HepG2 (cell line): ENCODE measurements at regions not wholly inside any gene's neighbourhood (a gene's known extent, or its start where the extent isn't known, plus 50 kb on each side); places are given as distances from the start of the nearest gene placed in this dataset.

ENCODE experiments used
- ATAC-seq: fragments of 200-7000 bp; cut with Tn5 transposase; 3 replicates; pipeline ENCODE4 v1.9.1; 2020; ENCODE audit warnings: mild to moderate bottlenecking, moderate library complexity
- BruUV-seq: library from RNA; stranded (reverse); fragments of 400-500 nt; replicated peaks from 2 replicates; lab custom pipeline; 2021; lab: Mats Ljungman, UMichigan
- CTCF ChIA-PET: fragments of 300-600 bp; formaldehyde crosslinking; extraction: SDS; loops from one replicate; lab custom pipeline; 2021; ENCODE audit warnings: low total read pairs, inconsistent platforms, low intra/inter-chr PET ratio; lab: Yijun Ruan, JAX
- POLR2A ChIA-PET: fragments of 350-600 bp; sonication (Branson Sonifier 250); formaldehyde crosslinking; loops from one replicate; lab custom pipeline; 2020; ENCODE audit warnings: antibody characterized with exemption, inconsistent platforms; lab: Yijun Ruan, JAX
- DNase-seq: peaks from one replicate; pipeline ENCODE4 v3.0.0-alpha.2; 2015; ENCODE audit warnings: low spot score
- FAIRE-seq: peaks from 3 replicates; lab custom pipeline; 2011; peaks lifted over from hg19 to GRCh38; lab: Jason Lieb, UNC
- H2AFZ ChIP-seq: one replicate; pipeline ENCODE4 v1.6.1; 2011; ENCODE audit warnings: low read length, inconsistent platforms
- H3K27ac ChIP-seq: fragments of 300-600 bp; 3 replicates; pipeline ENCODE4 v1.8.0; 2011; ENCODE audit warnings: mixed run types, mild to moderate bottlenecking, mixed read lengths, low read length, inconsistent platforms; ENCODE audit not compliant: insufficient read depth; ENCODE audit errors: extremely low read length
- H3K27me3 ChIP-seq, 2 experiments: fragments of 200-600 bp in 1 of 2; 2 replicates in 1 of 2; 3 replicates in 1 of 2; pipeline versions ENCODE4 v1.6.0 to v1.8.0; 2011; ENCODE audit warnings: low read length in 2 of 2, mild to moderate bottlenecking in 2 of 2, moderate library complexity in 2 of 2, inconsistent platforms in 1 of 2; ENCODE audit not compliant: insufficient read depth in 2 of 2, control insufficient read depth in 1 of 2
- H3K36me3 ChIP-seq, 2 experiments: fragments of 200-600 bp in 1 of 2; replicated peaks in 1 of 2; 2 replicates in 1 of 2; 3 replicates in 1 of 2; pipeline versions ENCODE4 v1.5.1 to v1.8.0; 2011; ENCODE audit warnings: low read length in 2 of 2, inconsistent platforms in 1 of 2; ENCODE audit not compliant: insufficient read depth in 2 of 2, control insufficient read depth in 1 of 2
- H3K4me1 ChIP-seq: 2 replicates; pipeline ENCODE4 v1.5.1; 2012; ENCODE audit warnings: low read length, inconsistent platforms; ENCODE audit not compliant: insufficient read depth
- H3K4me2 ChIP-seq: 2 replicates; pipeline ENCODE4 v1.6.0; 2011; ENCODE audit warnings: low read depth, low read length, inconsistent platforms
- H3K4me3 ChIP-seq, 3 experiments: fragments of 200-600 bp in 1 of 3; sonication (generic), shearing (Covaris generic) in 1 of 3; replicated peaks in 1 of 3; 2 replicates each; pipeline ENCODE4 v1.5.1; 2011 to 2016; ENCODE audit warnings: low read length in 3 of 3, inconsistent platforms in 2 of 3, low read depth in 2 of 3, mild to moderate bottlenecking in 2 of 3, control low read depth in 1 of 3, mixed read lengths in 1 of 3; ENCODE audit not compliant: insufficient read depth in 1 of 3
- H3K79me2 ChIP-seq: one replicate; pipeline ENCODE4 v1.6.1; 2011; ENCODE audit warnings: low read length, inconsistent platforms; ENCODE audit not compliant: insufficient read depth
- H3K9ac ChIP-seq: 2 replicates; pipeline ENCODE4 v1.6.0; 2011; ENCODE audit warnings: mild to moderate bottlenecking, low read depth, low read length, inconsistent platforms; ENCODE audit not compliant: insufficient read depth
- H3K9me3 ChIP-seq: 2 replicates; pipeline ENCODE4 v1.5.1; 2012; ENCODE audit warnings: mild to moderate bottlenecking, low read length
- H4K20me1 ChIP-seq: 2 replicates; pipeline ENCODE4 v1.6.0; 2011; ENCODE audit warnings: inconsistent platforms, mild to moderate bottlenecking, low read length, moderate library complexity; ENCODE audit not compliant: insufficient read depth
- CEBPB ChIP-seq: IDR thresholded peaks from 2 replicates; pipeline ENCODE4 v1.6.1; 2011; ENCODE audit warnings: low read depth, low read length, improper control_type of control experiment, borderline replicate concordance
- KDM4B ChIP-seq: sonication (generic); formaldehyde crosslinking; IDR thresholded peaks from 2 replicates; pipeline ENCODE4 v1.4.0; 2020; ENCODE audit warnings: missing genetic modification reagents
- NRL ChIP-seq: sonication (generic); formaldehyde crosslinking; IDR thresholded peaks from 2 replicates; pipeline ENCODE4 v1.5.0; 2020; ENCODE audit warnings: missing genetic modification reagents, mild to moderate bottlenecking, moderate library complexity, borderline replicate concordance
- SNAPC5 ChIP-seq: sonication (generic); formaldehyde crosslinking; IDR thresholded peaks from 2 replicates; pipeline ENCODE4 v1.8.1; 2023; ENCODE audit warnings: mild to moderate bottlenecking, missing genetic modification reagents, borderline replicate concordance
- TBL1XR1 ChIP-seq: fragments of 150-350 bp; IDR thresholded peaks from 2 replicates; pipeline ENCODE4 v1.6.1; 2014; ENCODE audit warnings: borderline replicate concordance, low read length; ENCODE audit not compliant: partially characterized antibody
- TGIF2 ChIP-seq: IDR thresholded peaks from 2 replicates; pipeline ENCODE4 v1.6.1; 2016; ENCODE audit warnings: control low read depth, missing compliant biosample characterization
- ZBTB25 ChIP-seq: IDR thresholded peaks from 2 replicates; pipeline ENCODE4 v1.6.1; 2018; ENCODE audit warnings: missing genetic modification reagents
- ZHX2 ChIP-seq, 2 experiments: sonication (generic) in 1 of 2; formaldehyde crosslinking in 1 of 2; IDR thresholded peaks; 2 replicates each; pipeline versions ENCODE4 v1.6.1 to v1.9.0; 2014 to 2022; ENCODE audit warnings: antibody characterized with exemption in 1 of 2, borderline replicate concordance in 1 of 2, inconsistent platforms in 1 of 2, low read depth in 1 of 2, missing genetic modification reagents in 1 of 2
- ZNF605 ChIP-seq: sonication (generic); formaldehyde crosslinking; IDR thresholded peaks from 2 replicates; pipeline ENCODE4 v1.8.0; 2022; ENCODE audit warnings: mild to moderate bottlenecking, missing genetic modification reagents
- ZNF678 ChIP-seq: sonication (generic); formaldehyde crosslinking; IDR thresholded peaks from 2 replicates; pipeline ENCODE4 v1.4.0; 2020; ENCODE audit warnings: mild to moderate bottlenecking, missing genetic modification reagents
- ZNF790 ChIP-seq: sonication (generic); formaldehyde crosslinking; IDR thresholded peaks from 2 replicates; pipeline ENCODE4 v1.8.0; 2022; ENCODE audit warnings: missing genetic modification reagents, mild to moderate bottlenecking, borderline replicate concordance
- ZZZ3 ChIP-seq: sonication (generic); formaldehyde crosslinking; IDR thresholded peaks from 2 replicates; pipeline ENCODE4 v1.4.0; 2020; ENCODE audit warnings: missing genetic modification reagents, mild to moderate bottlenecking, borderline replicate concordance
- WGBS: methylation state at CpG from one replicate; pipeline ENCODE4 v1.1.6; 2017; ENCODE audit warnings: low lambda C conversion rate; 5-methylcytosine and 5-hydroxymethylcytosine counted together
- in situ Hi-C: cut with HindIII; loops from 2 replicates; pipeline ENCODE4 v1.10.0; 2017; ENCODE audit warnings: low pct_unique_long_range_greater_than_20kb; ENCODE audit not compliant: extremely low pct_ligation_motif_present
- intact Hi-C: fragments of 100-400 bp; cut with micrococcal nuclease; formaldehyde crosslinking; loops from one replicate; pipeline ENCODE4 v1.10.0; 2022; ENCODE audit not compliant: unreplicated experiment
- TF ChIP-seq, protein P1 (sequence below): sonication (generic); formaldehyde crosslinking; IDR thresholded peaks from 2 replicates; pipeline ENCODE4 v1.4.0; 2020; ENCODE audit warnings: low read depth, mild to moderate bottlenecking, missing genetic modification reagents

- H3K79me2 ChIP-seq = no peaks in the 10 kb centered on the region
- H3K9me3 ChIP-seq = no peaks in the 10 kb centered on the region
- no peaks in the 10 kb centered on the region for H4K20me1 ChIP-seq
- 24% methylated on average over 5 of the region's 5 CpGs for WGBS
- no TSS peak for BruUV-seq
- DNase-seq = no peak
- CTCF ChIA-PET = no interaction called here
- H3K27ac ChIP-seq = no peak overlapping the region
- no peaks in the 10 kb centered on the region for H3K27me3 ChIP-seq
- H3K9ac ChIP-seq = no peak overlapping the region
- no peaks in the 10 kb centered on the region for H3K36me3 ChIP-seq
- intact Hi-C loops = no loop called here
- no peak for FAIRE-seq
- H2AFZ ChIP-seq = no peak overlapping the region
- no peak overlapping the region for H3K4me3 ChIP-seq
- ATAC-seq = no peak
- POLR2A ChIA-PET = no interaction called here
- H3K4me2 ChIP-seq = no peak overlapping the region
- in situ Hi-C loops = no loop called here
- H3K4me1 ChIP-seq = no peaks in the 10 kb centered on the region
- TF ChIP-seq SNAPC5 (CRISPR knock-in tag) (no peak), ZBTB25 (CRISPR knock-in tag) (no peak), CEBPB (no peak), TGIF2 (CRISPR knock-in tag) (no peak), NRL (CRISPR knock-in tag) (no peak), ZNF605 (CRISPR knock-in tag) (no peak), KDM4B (CRISPR knock-in tag) (no peak), ZNF678 (CRISPR knock-in tag) (no peak), ZHX2 (IDR thresholded peaks at IDR 0.05; ENCODE audit: low read depth) (no peak), ZHX2 (CRISPR knock-in tag; IDR thresholded peaks at IDR 0.05; ENCODE audit: borderline replicate concordance) (no peak), TBL1XR1 (no peak), ZNF790 (no peak), ZZZ3 (CRISPR knock-in tag) (no peak)
- TF ChIP-seq, protein P1, sequence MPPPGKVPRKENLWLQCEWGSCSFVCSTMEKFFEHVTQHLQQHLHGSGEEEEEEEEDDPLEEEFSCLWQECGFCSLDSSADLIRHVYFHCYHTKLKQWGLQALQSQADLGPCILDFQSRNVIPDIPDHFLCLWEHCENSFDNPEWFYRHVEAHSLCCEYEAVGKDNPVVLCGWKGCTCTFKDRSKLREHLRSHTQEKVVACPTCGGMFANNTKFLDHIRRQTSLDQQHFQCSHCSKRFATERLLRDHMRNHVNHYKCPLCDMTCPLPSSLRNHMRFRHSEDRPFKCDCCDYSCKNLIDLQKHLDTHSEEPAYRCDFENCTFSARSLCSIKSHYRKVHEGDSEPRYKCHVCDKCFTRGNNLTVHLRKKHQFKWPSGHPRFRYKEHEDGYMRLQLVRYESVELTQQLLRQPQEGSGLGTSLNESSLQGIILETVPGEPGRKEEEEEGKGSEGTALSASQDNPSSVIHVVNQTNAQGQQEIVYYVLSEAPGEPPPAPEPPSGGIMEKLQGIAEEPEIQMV (CRISPR knock-in tag) = no peak
Measured at GRCh38 chr5:155969537-155969936, 357.4 kb upstream of the SGCD start.
